ENCODE measurements at regions not wholly inside any gene's neighbourhood (a gene's known extent, or its start where the extent isn't known, plus 50 kb on each side); places are given as distances from the start of the nearest gene placed in this dataset.

DNA sequence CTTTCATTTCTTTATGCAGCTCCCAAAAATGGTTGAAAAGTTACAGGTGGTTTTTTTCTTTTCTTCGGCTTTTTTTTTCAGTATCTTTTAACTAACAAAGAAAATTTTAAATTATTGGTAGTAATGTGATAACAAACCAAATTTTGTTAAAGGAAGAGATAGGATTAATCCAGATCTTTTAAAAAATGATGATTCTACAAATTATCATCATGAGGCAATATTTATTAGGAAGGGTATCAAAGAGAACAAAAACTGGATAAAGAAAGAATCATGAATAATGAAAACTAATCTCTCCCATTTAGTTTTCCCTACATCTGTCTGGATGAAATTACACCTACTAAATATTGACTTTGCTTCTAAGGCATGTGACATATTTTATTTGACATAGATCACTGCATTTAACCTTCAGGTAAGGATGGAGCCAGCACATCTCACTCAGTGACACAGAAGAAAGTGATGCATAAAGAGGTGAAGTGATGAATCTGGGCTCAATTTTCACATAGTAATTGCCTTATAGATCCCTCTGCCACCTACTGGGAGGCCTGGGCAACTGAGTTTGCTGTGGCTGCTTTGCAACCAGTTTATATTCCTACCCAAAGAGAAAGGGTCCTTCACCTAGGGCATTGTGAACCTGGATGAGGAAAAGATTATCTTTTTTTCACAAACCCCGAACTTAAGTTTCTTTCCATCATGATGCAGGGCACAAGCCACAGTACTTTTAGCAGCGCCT lies 155.6 kb downstream of the HNRNPD start:
- H3K27me3 ChIP-seq, result no peaks in the 10 kb centered on the region
- peaks cover 51% of the 10 kb centered on the region for H3K4me1 ChIP-seq
- H4K20me1 ChIP-seq, result no peaks in the 10 kb centered on the region
- no peak for TF ChIP-seq Cebpa-rat (IDR thresholded peaks at IDR 0.05)
- H3K9ac ChIP-seq, result no peak overlapping the region
- H3K9me3 ChIP-seq, result peaks cover 15% of the 10 kb centered on the region
- no peak overlapping the region for H3K27ac ChIP-seq
- H3K36me3 ChIP-seq, result no peaks in the 10 kb centered on the region
- no peak overlapping the region for H3K4me3 ChIP-seq
- peak overlapping the region; percentile 60 for H3K4me2 ChIP-seq

DNA sequence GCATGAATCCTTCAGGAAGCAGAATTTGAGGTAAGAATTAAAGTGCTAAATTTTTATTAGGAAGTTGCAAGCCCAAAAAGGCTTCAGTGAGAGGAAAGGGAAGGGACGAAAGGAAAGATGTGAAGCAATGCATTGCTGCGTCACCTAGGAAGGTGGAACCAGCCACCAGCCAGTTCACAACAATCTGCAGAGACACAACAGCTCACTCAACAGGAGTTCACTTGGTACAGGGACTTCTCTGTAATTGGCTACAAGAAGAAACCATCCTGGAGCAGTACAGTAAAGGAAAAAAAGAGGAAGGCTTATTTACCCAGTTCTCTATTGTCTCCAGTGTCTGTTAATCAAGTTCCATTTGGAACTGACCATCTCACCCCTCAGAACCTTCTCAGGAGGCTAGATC lies 157.6 kb downstream of the HNRNPD start:
- no peaks in the 10 kb centered on the region for H3K27me3 ChIP-seq
- peaks cover 8% of the 10 kb centered on the region for H3K9me3 ChIP-seq
- no peak for TF ChIP-seq Cebpa-rat (IDR thresholded peaks at IDR 0.05)
- H3K9ac ChIP-seq, result no peak overlapping the region
- H3K4me3 ChIP-seq, result no peak overlapping the region
- peak overlapping the region; percentile 60 for H3K4me2 ChIP-seq
- peaks cover 59% of the 10 kb centered on the region for H3K4me1 ChIP-seq
- no peaks in the 10 kb centered on the region for H3K36me3 ChIP-seq
- H4K20me1 ChIP-seq, result no peaks in the 10 kb centered on the region
- H3K27ac ChIP-seq, result no peak overlapping the region

- Histone ChIP-seq H4K20me1 (no peaks in the 10 kb centered on the region), H3K27me3 (no peaks in the 10 kb centered on the region), H3K4me1 (peaks cover 59% of the 10 kb centered on the region), H3K9me3 (peaks cover 4% of the 10 kb centered on the region; the same call in 1 of the 2 replicates), H3K36me3 (no peaks in the 10 kb centered on the region), H3K27ac (no peak overlapping the region), H3K4me3 (no peak overlapping the region), H3K9ac (no peak overlapping the region), H3K4me2 (no peak overlapping the region)
- TF ChIP-seq Cebpa-rat (IDR thresholded peaks at IDR 0.05), result no peak
Observed at GRCh38 chr4:82215800-82216199, 158.0 kb downstream of the HNRNPD start.

GRCh38 chr4:82215039-82215438 lies 158.8 kb downstream of the HNRNPD start:
- no peaks in the 10 kb centered on the region for H3K9me3 ChIP-seq
- peaks cover 59% of the 10 kb centered on the region for H3K4me1 ChIP-seq
- no peaks in the 10 kb centered on the region for H4K20me1 ChIP-seq
- H3K4me3 ChIP-seq, result no peak overlapping the region
- no peaks in the 10 kb centered on the region for H3K27me3 ChIP-seq
- H3K4me2 ChIP-seq, result no peak overlapping the region
- no peak overlapping the region for H3K9ac ChIP-seq
- H3K36me3 ChIP-seq, result no peaks in the 10 kb centered on the region
- H3K27ac ChIP-seq, result no peak overlapping the region
- TF ChIP-seq Cebpa-rat (IDR thresholded peaks at IDR 0.05), result no peak

GRCh38 chr4:82213485-82214417 lies 160.0 kb downstream of the HNRNPD start:
- H3K9ac ChIP-seq, result no peak overlapping the region
- no peaks in the 10 kb centered on the region for H3K9me3 ChIP-seq
- H3K27me3 ChIP-seq, result no peaks in the 10 kb centered on the region
- no peaks in the 10 kb centered on the region for H3K36me3 ChIP-seq
- H3K4me3 ChIP-seq, result no peak overlapping the region
- peaks cover 48% of the 10 kb centered on the region for H3K4me1 ChIP-seq
- H3K27ac ChIP-seq, result no peak overlapping the region
- H3K4me2 ChIP-seq, result peak overlapping the region; percentile 66
- H4K20me1 ChIP-seq, result no peaks in the 10 kb centered on the region
- no peak for TF ChIP-seq Cebpa-rat (IDR thresholded peaks at IDR 0.05)

- no peaks in the 10 kb centered on the region for H3K27me3 ChIP-seq
- no peaks in the 10 kb centered on the region for H4K20me1 ChIP-seq
- no peak overlapping the region for H3K27ac ChIP-seq
- no peak overlapping the region for H3K4me3 ChIP-seq
- peaks cover 6% of the 10 kb centered on the region; the same call in 1 of the 2 replicates for H3K9me3 ChIP-seq
- no peak overlapping the region for H3K4me2 ChIP-seq
- no peaks in the 10 kb centered on the region for H3K4me1 ChIP-seq
- no peak overlapping the region for H3K9ac ChIP-seq
- no peak for TF ChIP-seq Cebpa-rat (IDR thresholded peaks at IDR 0.05)
- H3K36me3 ChIP-seq, result no peaks in the 10 kb centered on the region
Observed at GRCh38 chr4:82201805-82202641, 171.8 kb downstream of the HNRNPD start.

GRCh38 chr4:82201303-82201702 lies 172.5 kb downstream of the HNRNPD start:
- no peaks in the 10 kb centered on the region for H3K36me3 ChIP-seq
- H4K20me1 ChIP-seq, result no peaks in the 10 kb centered on the region
- peaks cover 2% of the 10 kb centered on the region; the same call in 1 of the 2 replicates for H3K9me3 ChIP-seq
- no peak overlapping the region for H3K4me3 ChIP-seq
- no peak for TF ChIP-seq Cebpa-rat (IDR thresholded peaks at IDR 0.05)
- H3K27me3 ChIP-seq, result no peaks in the 10 kb centered on the region
- no peak overlapping the region for H3K9ac ChIP-seq
- H3K4me2 ChIP-seq, result no peak overlapping the region
- no peaks in the 10 kb centered on the region for H3K4me1 ChIP-seq
- H3K27ac ChIP-seq, result no peak overlapping the region

- Histone ChIP-seq H3K4me3 (no peak overlapping the region), H3K4me2 (no peak overlapping the region), H4K20me1 (no peaks in the 10 kb centered on the region), H3K27ac (no peak overlapping the region), H3K9me3 (no peaks in the 10 kb centered on the region), H3K9ac (no peak overlapping the region), H3K36me3 (no peaks in the 10 kb centered on the region), H3K4me1 (no peaks in the 10 kb centered on the region), H3K27me3 (no peaks in the 10 kb centered on the region)
- no peak for TF ChIP-seq Cebpa-rat (IDR thresholded peaks at IDR 0.05)
Observed at GRCh38 chr4:82200046-82200445, 173.7 kb downstream of the HNRNPD start.

- TF ChIP-seq Cebpa-rat (IDR thresholded peaks at IDR 0.05), result no peak
- H3K9ac ChIP-seq, result no peak overlapping the region
Observed at GRCh38 chr4:82194329-82194728, 179.5 kb downstream of the HNRNPD start.

More at GRCh38 chr4:82194329-82194728, 179.5 kb downstream of the HNRNPD start:
- no peaks in the 10 kb centered on the region for H3K4me1 ChIP-seq
- H4K20me1 ChIP-seq, result no peaks in the 10 kb centered on the region
- H3K27me3 ChIP-seq, result no peaks in the 10 kb centered on the region
- H3K4me2 ChIP-seq, result no peak overlapping the region
- no peak overlapping the region for H3K4me3 ChIP-seq
- no peak overlapping the region for H3K27ac ChIP-seq
- H3K9me3 ChIP-seq, result no peaks in the 10 kb centered on the region
- H3K36me3 ChIP-seq, result no peaks in the 10 kb centered on the region

Data from BLaER1 (cell line).